Activated CD4-positive, alpha-beta T cell treated with anti-CD3 and anti-CD28 coated beads for 36 hours (primary cell): ENCODE measurements at regions not wholly inside any gene's neighbourhood (a gene's known extent, or its start where the extent isn't known, plus 50 kb on each side); places are given as distances from the start of the nearest gene placed in this dataset.

Experiments
- ATAC-seq: fragments of 200-7000 bp; cut with Tn5 transposase; one replicate; pipeline ENCODE4 v1.10.0; 2021; ENCODE audit warnings: mild to moderate bottlenecking, moderate library complexity
- CTCF ChIA-PET: fragments of 350-600 bp; sonication (Branson Sonifier 250); formaldehyde crosslinking; loops from one replicate; lab custom pipeline; 2021; ENCODE audit warnings: antibody characterized with exemption; lab: Charles Lee
- POLR2A ChIA-PET: fragments of 350-600 bp; sonication (Branson Sonifier 250); formaldehyde crosslinking; loops from one replicate; lab custom pipeline; 2021; ENCODE audit warnings: antibody characterized with exemption, inconsistent platforms; lab: Charles Lee
- DNase-seq: peaks from one replicate; pipeline ENCODE4 v3.0.0-alpha.2; 2020
- H3K27ac Mint-ChIP-seq: one replicate; pipeline ENCODE4 v1.8.0; 2021; ENCODE audit warnings: mixed read lengths
- H3K27me3 Mint-ChIP-seq: one replicate; pipeline ENCODE4 v1.8.0; 2021; ENCODE audit warnings: mixed read lengths
- H3K36me3 Mint-ChIP-seq: one replicate; pipeline ENCODE4 v1.8.0; 2021; ENCODE audit warnings: low read depth, mixed read lengths
- H3K4me1 Mint-ChIP-seq: one replicate; pipeline ENCODE4 v1.8.0; 2021; ENCODE audit warnings: mixed read lengths
- H3K4me3 Mint-ChIP-seq: one replicate; pipeline ENCODE4 v1.8.0; 2021; ENCODE audit warnings: mild to moderate bottlenecking, moderate library complexity, mixed read lengths
- H3K9me3 Mint-ChIP-seq: one replicate; pipeline ENCODE4 v1.8.0; 2021; ENCODE audit warnings: low read depth, mixed read lengths
- intact Hi-C, 2 experiments: fragments of 100-400 bp; cut with DNase I in 1 of 2; cut with micrococcal nuclease in 1 of 2; formaldehyde crosslinking; loops; one replicate each; pipeline versions ENCODE4 v1.14.2 to v1.15.1; 2022 to 2024; cut with DNase I, micrococcal nuclease

GRCh38 chr4:15354371-15355297 is 73.2 kb upstream of the C1QTNF7 start:
- Mint-ChIP-seq H3K36me3 (peaks cover 2% of the 10 kb centered on the region), H3K27me3 (no peaks in the 10 kb centered on the region), H3K4me3 (no peak overlapping the region), H3K9me3 (no peaks in the 10 kb centered on the region), H3K27ac (no peak overlapping the region), H3K4me1 (peaks cover 2% of the 10 kb centered on the region)
- CTCF ChIA-PET = no interaction called here
- intact Hi-C loops = no loop called here
- ATAC-seq (no peak), DNase-seq (no peak)
- POLR2A ChIA-PET = no interaction called here

GRCh38 chr4:15361529-15361928 is 66.3 kb upstream of the C1QTNF7 start:
- CTCF ChIA-PET = interaction anchor here (1.3 kb wide), 1 partner anchor 35 kb away, joined by 4 read pairs; no protein-coding TSS in a partner anchor
- POLR2A ChIA-PET = no interaction called here
- intact Hi-C loops = no loop called here
- Mint-ChIP-seq H3K27me3 (peaks cover under 1% of the 10 kb centered on the region), H3K4me1 (peaks cover 2% of the 10 kb centered on the region), H3K36me3 (peaks cover 2% of the 10 kb centered on the region), H3K27ac (no peak overlapping the region), H3K9me3 (no peaks in the 10 kb centered on the region), H3K4me3 (no peak overlapping the region)
- DNase-seq = no peak
- no peak for ATAC-seq

GRCh38 chr4:15362541-15362940 is 65.3 kb upstream of the C1QTNF7 start:
- no peak for ATAC-seq
- Mint-ChIP-seq H3K27ac (no peak overlapping the region), H3K36me3 (peaks cover 2% of the 10 kb centered on the region), H3K4me1 (peaks cover 9% of the 10 kb centered on the region), H3K9me3 (no peaks in the 10 kb centered on the region), H3K27me3 (peaks cover 3% of the 10 kb centered on the region), H3K4me3 (no peak overlapping the region)
- ChIA-PET POLR2A (interaction anchor here (0.6 kb wide), 1 partner anchor 189 kb away, joined by 4 read pairs; no protein-coding TSS in a partner anchor), CTCF (interaction anchor here (1.0 to 1.3 kb wide), 2 partner anchors 33 to 94 kb away, joined by 3 read pairs; no protein-coding TSS in a partner anchor)
- intact Hi-C loops = no loop called here
- DNase-seq = no peak

- CTCF ChIA-PET = no interaction called here
- intact Hi-C loops = no loop called here
- peaks cover 3% of the 10 kb centered on the region for H3K27me3 Mint-ChIP-seq
- no peak overlapping the region for H3K4me3 Mint-ChIP-seq
- ATAC-seq = no peak
- no peak overlapping the region for H3K27ac Mint-ChIP-seq
- no peaks in the 10 kb centered on the region for H3K9me3 Mint-ChIP-seq
- no peaks in the 10 kb centered on the region for H3K36me3 Mint-ChIP-seq
- POLR2A ChIA-PET = no interaction called here
- DNase-seq = no peak
- peaks cover 21% of the 10 kb centered on the region for H3K4me1 Mint-ChIP-seq
These were observed 63.6 kb upstream of the C1QTNF7 start for GRCh38 chr4:15364183-15364582.

GRCh38 chr4:15365641-15366040 is 62.2 kb upstream of the C1QTNF7 start:
- ATAC-seq = no peak
- Mint-ChIP-seq H3K4me1 (peaks cover 21% of the 10 kb centered on the region), H3K36me3 (no peaks in the 10 kb centered on the region), H3K4me3 (no peak overlapping the region), H3K9me3 (no peaks in the 10 kb centered on the region), H3K27me3 (peaks cover 3% of the 10 kb centered on the region), H3K27ac (no peak overlapping the region)
- intact Hi-C loops = no loop called here
- ChIA-PET CTCF (no interaction called here), POLR2A (no interaction called here)
- no peak for DNase-seq

GRCh38 chr4:15366721-15367120 is 61.1 kb upstream of the C1QTNF7 start:
- Mint-ChIP-seq H3K27me3 (peaks cover 5% of the 10 kb centered on the region), H3K36me3 (no peaks in the 10 kb centered on the region), H3K4me3 (no peak overlapping the region), H3K27ac (peak overlapping the region; percentile 11), H3K4me1 (peaks cover 21% of the 10 kb centered on the region), H3K9me3 (no peaks in the 10 kb centered on the region)
- intact Hi-C loops = no loop called here
- POLR2A ChIA-PET = no interaction called here
- CTCF ChIA-PET = no interaction called here
- DNase-seq = no peak
- ATAC-seq = no peak

- POLR2A ChIA-PET = no interaction called here
- Mint-ChIP-seq H3K4me3 (no peak overlapping the region), H3K36me3 (no peaks in the 10 kb centered on the region), H3K9me3 (peaks cover 2% of the 10 kb centered on the region), H3K27ac (no peak overlapping the region), H3K4me1 (peaks cover 23% of the 10 kb centered on the region), H3K27me3 (peaks cover 5% of the 10 kb centered on the region)
- no peak for DNase-seq
- intact Hi-C loops = no loop called here
- ATAC-seq = peak; percentile 60
- CTCF ChIA-PET = no interaction called here
These were observed 59.0 kb upstream of the C1QTNF7 start for GRCh38 chr4:15368856-15369255.

- Mint-ChIP-seq H3K4me1 (peaks cover 23% of the 10 kb centered on the region), H3K4me3 (no peak overlapping the region), H3K27ac (no peak overlapping the region), H3K9me3 (peaks cover 2% of the 10 kb centered on the region), H3K27me3 (peaks cover 5% of the 10 kb centered on the region), H3K36me3 (no peaks in the 10 kb centered on the region)
- ChIA-PET POLR2A (no interaction called here), CTCF (no interaction called here)
- ATAC-seq = no peak
- DNase-seq = no peak
- intact Hi-C loops = no loop called here
These were observed 57.5 kb upstream of the C1QTNF7 start for GRCh38 chr4:15370296-15370695.

- ATAC-seq (peak; percentile 55), DNase-seq (no peak)
- no peak overlapping the region for H3K27ac Mint-ChIP-seq
- POLR2A ChIA-PET = no interaction called here
- CTCF ChIA-PET = no interaction called here
- no peak overlapping the region for H3K4me3 Mint-ChIP-seq
- H3K9me3 Mint-ChIP-seq = peaks cover 2% of the 10 kb centered on the region
- H3K27me3 Mint-ChIP-seq = peaks cover 2% of the 10 kb centered on the region
- intact Hi-C loops = no loop called here
- H3K36me3 Mint-ChIP-seq = no peaks in the 10 kb centered on the region
- peaks cover 32% of the 10 kb centered on the region for H3K4me1 Mint-ChIP-seq
These were observed 54.5 kb upstream of the C1QTNF7 start for GRCh38 chr4:15373363-15373762.

GRCh38 chr4:15374656-15375055 is 53.2 kb upstream of the C1QTNF7 start:
- ATAC-seq = no peak
- Mint-ChIP-seq H3K4me1 (peaks cover 25% of the 10 kb centered on the region), H3K4me3 (no peak overlapping the region), H3K27ac (no peak overlapping the region), H3K27me3 (peaks cover 2% of the 10 kb centered on the region), H3K36me3 (no peaks in the 10 kb centered on the region), H3K9me3 (peaks cover 2% of the 10 kb centered on the region)
- DNase-seq = no peak
- intact Hi-C loops = no loop called here
- POLR2A ChIA-PET = no interaction called here
- CTCF ChIA-PET = no interaction called here

GRCh38 chr4:15375667-15376066 is 52.2 kb upstream of the C1QTNF7 start:
- intact Hi-C loops = no loop called here

GRCh38 chr4:15376145-15376544 is 51.7 kb upstream of the C1QTNF7 start:
- H3K4me1 Mint-ChIP-seq = peaks cover 25% of the 10 kb centered on the region
- no peak for ATAC-seq
- intact Hi-C loops = no loop called here
- CTCF ChIA-PET = interaction anchor here (0.5 to 1.2 kb wide), 3 partner anchors 8 to 540 kb away, joined by 3 to 5 read pairs (median 4); no protein-coding TSS in a partner anchor
- POLR2A ChIA-PET = interaction anchor here (0.6 kb wide), 1 partner anchor 407 kb away, joined by 3 read pairs; no protein-coding TSS in a partner anchor
- peaks cover 2% of the 10 kb centered on the region for H3K27me3 Mint-ChIP-seq
- H3K27ac Mint-ChIP-seq = no peak overlapping the region
- peaks cover 2% of the 10 kb centered on the region for H3K9me3 Mint-ChIP-seq
- no peaks in the 10 kb centered on the region for H3K36me3 Mint-ChIP-seq
- no peak overlapping the region for H3K4me3 Mint-ChIP-seq
- no peak for DNase-seq

More at GRCh38 chr4:15375667-15376066, 52.2 kb upstream of the C1QTNF7 start:
- Mint-ChIP-seq H3K9me3 (peaks cover 2% of the 10 kb centered on the region), H3K27ac (no peak overlapping the region), H3K36me3 (no peaks in the 10 kb centered on the region), H3K4me1 (peaks cover 25% of the 10 kb centered on the region), H3K27me3 (peaks cover 2% of the 10 kb centered on the region), H3K4me3 (no peak overlapping the region)
- ATAC-seq (peak; percentile 81), DNase-seq (no peak)
- ChIA-PET POLR2A (no interaction called here), CTCF (interaction anchor here (0.5 to 1.2 kb wide), 3 partner anchors 9 to 540 kb away, joined by 3 to 5 read pairs (median 4); no protein-coding TSS in a partner anchor)
